HCT116 (cell line): ENCODE measurements at regions not wholly inside any gene's neighbourhood (a gene's known extent, or its start where the extent isn't known, plus 50 kb on each side); places are given as distances from the start of the nearest gene placed in this dataset.

ENCODE experiments used
- ATAC-seq: fragments of 200-7000 bp; cut with Tn5 transposase; 2 replicates; pipeline ENCODE4 v1.9.1; 2020; ENCODE audit warnings: mild to moderate bottlenecking, moderate library complexity
- BruUV-seq: library from RNA; stranded (reverse); fragments of 400-500 nt; replicated peaks from 2 replicates; lab custom pipeline; 2021; lab: Mats Ljungman, UMichigan
- CTCF ChIA-PET: fragments of 300-600 bp; sonication (Branson Sonifier 250); formaldehyde crosslinking; loops from one replicate; lab custom pipeline; 2021; ENCODE audit warnings: antibody characterized with exemption; lab: Charles Lee
- POLR2A ChIA-PET: fragments of 300-600, 350-600 bp; sonication (Branson Sonifier 250); formaldehyde crosslinking; loops from one replicate; lab custom pipeline; 2021; ENCODE audit warnings: antibody characterized with exemption; lab: Charles Lee
- RAD21 ChIA-PET, 2 experiments: fragments of 300-600 bp; sonication (Branson Sonifier 250); formaldehyde crosslinking; loops; one replicate each; lab custom pipeline; 2023; ENCODE audit warnings: low total read pairs in 2 of 2; ENCODE audit not compliant: uncharacterized antibody in 2 of 2, unreplicated experiment in 2 of 2, low non-redundant PET in 1 of 2; lab: Charles Lee
- DNase-seq: peaks from one replicate; pipeline ENCODE4 v3.0.0-alpha.2; 2010; ENCODE audit warnings: low read depth, low spot score
- H2AFZ ChIP-seq: fragments of 200-600 bp; shearing (Covaris generic), sonication (generic); 2 replicates; pipeline ENCODE4 v1.6.1; 2017; ENCODE audit warnings: low read depth, mixed run types, mixed read lengths, antibody characterized with exemption, low read length; ENCODE audit not compliant: poor library complexity, severe bottlenecking
- H3K27ac ChIP-seq: 2 replicates; pipeline ENCODE4 v1.5.1; 2012; ENCODE audit warnings: low read depth, low read length
- H3K27me3 ChIP-seq: fragments of 200-600 bp; sonication (generic); 2 replicates; pipeline ENCODE4 v1.6.1; 2016; ENCODE audit warnings: mixed run types, low read length, mixed read lengths; ENCODE audit not compliant: insufficient read depth
- H3K36me3 ChIP-seq, 2 experiments: fragments of 200-500 bp in 1 of 2; fragments of 200-600 bp in 1 of 2; sonication (Bioruptor generic) in 1 of 2; sonication (generic) in 1 of 2; 2 replicates each; pipeline versions ENCODE4 v1.5.1 to v1.6.1; 2014 to 2016; ENCODE audit warnings: low read length in 2 of 2, inconsistent platforms in 1 of 2, mixed read lengths in 1 of 2, mixed run types in 1 of 2; ENCODE audit not compliant: insufficient read depth in 2 of 2, control insufficient read depth in 1 of 2
- H3K4me1 ChIP-seq, 2 experiments: fragments of 200-600 bp in 1 of 2; sonication (generic) in 1 of 2; 2 replicates each; pipeline versions ENCODE4 v1.5.1 to v1.6.1; 2012 to 2017; ENCODE audit warnings: low read length in 2 of 2, inconsistent platforms in 1 of 2, mild to moderate bottlenecking in 1 of 2, mixed read lengths in 1 of 2, mixed run types in 1 of 2, moderate library complexity in 1 of 2; ENCODE audit not compliant: insufficient read depth in 2 of 2, control insufficient read depth in 1 of 2
- H3K4me2 ChIP-seq: fragments of 200-600 bp; sonication (generic); 2 replicates; pipeline ENCODE4 v1.6.1; 2017; ENCODE audit warnings: mixed run types, low read length, mixed read lengths
- H3K4me3 ChIP-seq, 2 experiments: fragments of 200-600 bp in 1 of 2; sonication (generic) in 1 of 2; replicated peaks in 1 of 2; 2 replicates each; pipeline ENCODE4 v1.5.1; 2011 to 2016; ENCODE audit warnings: low read length in 2 of 2, control low read depth in 1 of 2, low read depth in 1 of 2, mild to moderate bottlenecking in 1 of 2, mixed read lengths in 1 of 2, mixed run types in 1 of 2
- H3K79me2 ChIP-seq: fragments of 200-600 bp; sonication (generic); 2 replicates; pipeline ENCODE4 v1.6.1; 2017; ENCODE audit warnings: mild to moderate bottlenecking, mixed run types, low read length, moderate library complexity, mixed read lengths; ENCODE audit not compliant: insufficient read depth
- H3K9ac ChIP-seq: fragments of 200-600 bp; sonication (generic); 2 replicates; pipeline ENCODE4 v1.6.1; 2016; ENCODE audit warnings: low read length, mixed read lengths
- H3K9me2 ChIP-seq: fragments of 200-600 bp; sonication (generic), shearing (Covaris generic); 2 replicates; pipeline ENCODE4 v1.6.1; 2017; ENCODE audit warnings: mixed run types, mild to moderate bottlenecking, moderate library complexity; ENCODE audit not compliant: insufficient read depth
- H3K9me3 ChIP-seq, 2 experiments: fragments of 200-500 bp in 1 of 2; fragments of 200-600 bp in 1 of 2; sonication (Bioruptor generic) in 1 of 2; sonication (generic) in 1 of 2; 2 replicates each; pipeline ENCODE4 v1.6.1; 2014 to 2017; ENCODE audit warnings: low read length in 2 of 2, mixed read lengths in 2 of 2, inconsistent platforms in 1 of 2, low read depth in 1 of 2, mild to moderate bottlenecking in 1 of 2, mixed run types in 1 of 2, moderate library complexity in 1 of 2; ENCODE audit not compliant: control insufficient read depth in 1 of 2, insufficient read depth in 1 of 2
- H4K20me1 ChIP-seq: fragments of 200-600 bp; sonication (generic), shearing (Covaris generic); 2 replicates; pipeline ENCODE4 v1.6.1; 2017; ENCODE audit warnings: mixed run types, mild to moderate bottlenecking, moderate library complexity; ENCODE audit not compliant: insufficient read depth
- ATF3 ChIP-seq: IDR thresholded peaks from 2 replicates; pipeline ENCODE4 v1.6.1; 2012
- CBX3 ChIP-seq: IDR thresholded peaks from 2 replicates; pipeline ENCODE4 v1.6.1; 2012; ENCODE audit warnings: low read depth
- CEBPB ChIP-seq: IDR thresholded peaks from 2 replicates; pipeline ENCODE4 v1.6.1; 2012; ENCODE audit warnings: low read depth
- CTCF ChIP-seq, 3 experiments: fragments of 200-600 bp in 1 of 3; sonication (generic) in 1 of 3; IDR thresholded peaks in 2 of 3; conservative IDR thresholded peaks in 1 of 3; 2 replicates each; pipeline ENCODE4 v1.5.1; 2012 to 2017; ENCODE audit warnings: low read depth in 2 of 3, low read length in 2 of 3, antibody characterized with exemption in 1 of 3, borderline replicate concordance in 1 of 3, control low read depth in 1 of 3, mild to moderate bottlenecking in 1 of 3, mixed read lengths in 1 of 3, mixed run types in 1 of 3, moderate library complexity in 1 of 3; ENCODE audit not compliant: insufficient read depth in 1 of 3
- EGR1 ChIP-seq: IDR thresholded peaks from 2 replicates; pipeline ENCODE4 v1.6.1; 2012; ENCODE audit warnings: low read depth
- EZH2phosphoT487 ChIP-seq: fragments of 200-600 bp; IDR thresholded peaks from 2 replicates; pipeline ENCODE4 v1.6.1; 2018; ENCODE audit warnings: antibody characterized with exemption, borderline replicate concordance
- FOSL1 ChIP-seq: IDR thresholded peaks from 2 replicates; pipeline ENCODE4 v1.6.1; 2012; ENCODE audit warnings: low read depth
- JUND ChIP-seq: IDR thresholded peaks from 2 replicates; pipeline ENCODE4 v1.6.1; 2012
- MAX ChIP-seq: IDR thresholded peaks from 2 replicates; pipeline ENCODE4 v1.6.1; 2012
- POLR2AphosphoS5 ChIP-seq: IDR thresholded peaks from 2 replicates; pipeline ENCODE4 v1.6.1; 2011; ENCODE audit warnings: mild to moderate bottlenecking, low read depth, low read length, moderate library complexity
- RAD21 ChIP-seq: IDR thresholded peaks from 2 replicates; pipeline ENCODE4 v1.6.1; 2012; ENCODE audit warnings: low read depth, mild to moderate bottlenecking
- SIN3A ChIP-seq: IDR thresholded peaks from 2 replicates; pipeline ENCODE4 v1.6.1; 2012; ENCODE audit warnings: low read depth
- SRF ChIP-seq: IDR thresholded peaks from 2 replicates; pipeline ENCODE4 v1.6.1; 2012; ENCODE audit warnings: low read depth
- TCF7L2 ChIP-seq: IDR thresholded peaks from 2 replicates; pipeline ENCODE4 v1.7.0; 2011; ENCODE audit warnings: borderline replicate concordance, inconsistent platforms; ENCODE audit not compliant: insufficient read depth, insufficient read length; ENCODE audit errors: extremely low read depth
- YY1 ChIP-seq: IDR thresholded peaks from 2 replicates; pipeline ENCODE4 v1.6.1; 2011; ENCODE audit warnings: low read length, low read depth, moderate library complexity, mild to moderate bottlenecking; ENCODE audit not compliant: insufficient replicate concordance; ENCODE audit errors: extremely low read depth
- ZBTB33 ChIP-seq: IDR thresholded peaks from 2 replicates; pipeline ENCODE4 v1.6.1; 2011; ENCODE audit warnings: mild to moderate bottlenecking, low read length, moderate library complexity; ENCODE audit not compliant: insufficient replicate concordance; ENCODE audit errors: extremely low read depth
- ZNF274 ChIP-seq: fragments of 200-500 bp; sonication (Bioruptor generic); IDR thresholded peaks from 2 replicates; pipeline ENCODE4 v1.6.1; 2014; ENCODE audit warnings: mild to moderate bottlenecking, low read depth, low read length, inconsistent platforms
- intact Hi-C: fragments of 100-400 bp; cut with micrococcal nuclease; formaldehyde crosslinking; loops from 2 replicates; pipeline ENCODE4 v1.10.0; 2022

GRCh38 chr13:99867535-99868257 lies 103.9 kb downstream of the ZIC5 start:
- no peak overlapping the region for H3K4me2 ChIP-seq
- no peak overlapping the region for H3K9ac ChIP-seq
- ChIA-PET CTCF (no interaction called here), POLR2A (no interaction called here), RAD21 (no interaction called here)
- intact Hi-C loops = no loop called here
- H3K27ac ChIP-seq = no peak overlapping the region
- H3K79me2 ChIP-seq = no peaks in the 10 kb centered on the region
- H3K27me3 ChIP-seq = no peaks in the 10 kb centered on the region
- no peak for TF ChIP-seq EGR1
- TF ChIP-seq EZH2phosphoT487 = no peak
- TF ChIP-seq FOSL1 = no peak
- no peak for TF ChIP-seq ATF3
- TF ChIP-seq CBX3 = no peak
- TF ChIP-seq CEBPB = no peak
- no peak for TF ChIP-seq POLR2AphosphoS5
- no peak for TF ChIP-seq TCF7L2
- no peak for TF ChIP-seq RAD21
- no peak for TF ChIP-seq JUND
- no peak for TF ChIP-seq CTCF (IDR thresholded peaks at IDR 0.05 in 2 of 3, conservative IDR thresholded peaks at IDR 0.05 in 1 of 3; ENCODE audit: borderline replicate concordance in 1 of 3, insufficient read depth in 1 of 3, low read depth in 2 of 3, low read length in 2 of 3)
- no peak for TF ChIP-seq ZBTB33
- no peak for TF ChIP-seq SIN3A
- TF ChIP-seq ZNF274 = no peak
- no peak for TF ChIP-seq YY1
- TF ChIP-seq SRF = no peak
- no peak for TF ChIP-seq MAX
- no peak overlapping the region for H2AFZ ChIP-seq
- H3K4me3 ChIP-seq = no peak overlapping the region
- H4K20me1 ChIP-seq = no peaks in the 10 kb centered on the region
- ATAC-seq (no peak), DNase-seq (no peak)
- H3K4me1 ChIP-seq = no peaks in the 10 kb centered on the region
- H3K9me3 ChIP-seq = no peaks in the 10 kb centered on the region
- BruUV-seq = no TSS peak
- H3K36me3 ChIP-seq = no peaks in the 10 kb centered on the region
- no peaks in the 10 kb centered on the region for H3K9me2 ChIP-seq
